DMS 273 (cell line): ENCODE measurements at regions not wholly inside any gene's neighbourhood (a gene's known extent, or its start where the extent isn't known, plus 50 kb on each side); places are given as distances from the start of the nearest gene placed in this dataset.
"Not testable (repeated sequence)": the region's sequence is repeated elsewhere in the genome, so short reads cannot be mapped to it uniquely, and the experiment has no call there.

Source experiments
- DNase-seq: peaks from one replicate; lab custom pipeline; 2025; ENCODE audit not compliant: unreplicated experiment; lab: John Stamatoyannopoulos, UW

DNA sequence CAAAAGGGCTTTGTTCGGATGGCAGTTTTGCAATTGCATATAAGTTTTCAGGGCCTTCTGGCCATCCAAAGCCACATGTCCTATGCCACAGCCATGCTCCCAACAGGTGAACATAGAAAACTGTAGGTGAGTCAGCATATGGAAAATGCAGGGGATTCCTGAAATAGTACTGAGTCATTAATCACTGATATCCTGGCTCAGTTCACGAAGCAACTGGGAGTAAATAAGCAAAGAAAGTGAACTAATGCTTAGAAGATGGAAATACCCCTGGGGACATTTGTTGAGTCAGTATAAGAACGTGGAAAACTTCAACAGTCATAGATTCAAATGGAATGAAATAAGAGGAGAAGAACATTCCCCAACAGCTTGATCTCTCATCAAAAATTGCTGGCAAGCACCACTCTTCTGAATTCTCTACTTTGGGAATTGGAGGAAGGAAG is 148.9 kb upstream of the RUNX1 start:
- no peak for DNase-seq

DNA sequence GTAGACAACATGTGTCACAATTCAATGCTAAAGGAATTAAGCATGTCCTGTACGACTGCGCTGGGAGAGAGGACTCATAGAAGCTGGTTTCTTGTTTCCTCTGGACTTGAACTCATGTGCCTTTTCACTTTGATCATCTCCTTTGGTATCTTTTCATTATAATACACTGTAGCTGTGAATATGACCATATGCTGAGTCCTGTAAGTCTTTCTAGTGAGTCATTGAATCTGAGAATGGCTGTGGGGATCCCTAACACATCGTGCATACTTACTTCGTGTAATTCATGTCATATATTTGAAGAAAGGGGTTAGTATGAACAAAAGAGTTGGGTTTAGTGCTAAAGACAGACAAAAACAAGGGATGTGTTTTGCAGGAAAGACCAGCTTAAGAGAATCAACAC is 148.1 kb upstream of the RUNX1 start:
- DNase-seq, result no peak

DNA sequence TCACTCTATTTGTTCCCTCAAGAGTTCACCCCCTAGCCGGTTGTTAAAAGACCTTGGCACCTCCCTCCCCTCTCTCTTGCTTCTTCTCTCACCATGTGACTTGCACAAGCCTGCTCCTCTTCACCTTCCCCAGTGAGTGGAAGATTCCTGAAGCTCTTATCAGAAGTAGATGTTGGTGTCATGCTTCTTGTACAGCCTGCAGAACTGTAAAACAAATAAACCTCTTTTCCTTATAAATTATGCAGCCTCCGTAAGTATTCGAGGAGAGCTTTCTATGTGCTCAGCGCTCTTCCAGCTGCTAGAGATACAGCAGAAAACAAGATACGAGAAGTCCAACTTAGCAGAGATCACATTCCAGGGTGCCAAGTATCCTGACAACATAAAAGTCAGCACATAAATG is 147.0 kb upstream of the RUNX1 start:
- no peak for DNase-seq

DNA sequence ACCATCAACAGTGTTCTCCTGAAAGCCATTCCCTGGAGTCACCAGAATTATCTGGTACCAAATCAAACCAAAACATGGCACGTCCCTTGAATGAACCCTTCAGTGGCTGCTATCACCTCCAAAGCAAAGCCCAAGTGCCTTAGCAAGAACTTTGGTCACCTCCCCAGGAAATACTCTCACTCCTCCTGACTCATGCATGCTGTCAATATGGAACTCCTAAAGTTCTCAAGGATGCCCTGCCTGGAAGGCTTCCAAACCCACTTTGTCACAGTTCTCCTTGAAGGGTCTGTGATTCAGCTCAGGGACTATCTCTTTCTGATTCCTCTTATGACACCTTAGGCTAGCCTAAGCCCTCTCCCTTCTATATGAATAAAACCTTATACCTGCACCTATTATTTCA is 146.1 kb upstream of the RUNX1 start:
- no peak for DNase-seq

DNA sequence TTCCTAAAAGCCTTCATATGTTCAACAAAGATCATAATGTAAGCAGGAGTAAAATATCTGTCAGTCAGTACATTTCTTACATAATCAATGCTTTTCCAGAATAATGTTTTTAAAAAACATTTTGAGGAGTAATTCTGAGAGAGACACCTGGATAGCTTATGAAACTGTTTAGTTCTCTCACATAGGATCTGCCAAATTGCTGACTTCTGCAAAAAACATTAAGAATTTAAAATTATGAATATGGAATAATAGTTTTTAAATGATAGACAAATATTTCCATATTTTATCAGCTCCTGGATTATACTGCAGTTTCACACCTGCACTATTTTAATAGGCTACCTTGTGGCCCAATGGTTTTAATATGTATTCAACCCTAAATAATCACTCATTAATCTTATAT is 142.7 kb upstream of the RUNX1 start:
- DNase-seq, result no peak

DNA sequence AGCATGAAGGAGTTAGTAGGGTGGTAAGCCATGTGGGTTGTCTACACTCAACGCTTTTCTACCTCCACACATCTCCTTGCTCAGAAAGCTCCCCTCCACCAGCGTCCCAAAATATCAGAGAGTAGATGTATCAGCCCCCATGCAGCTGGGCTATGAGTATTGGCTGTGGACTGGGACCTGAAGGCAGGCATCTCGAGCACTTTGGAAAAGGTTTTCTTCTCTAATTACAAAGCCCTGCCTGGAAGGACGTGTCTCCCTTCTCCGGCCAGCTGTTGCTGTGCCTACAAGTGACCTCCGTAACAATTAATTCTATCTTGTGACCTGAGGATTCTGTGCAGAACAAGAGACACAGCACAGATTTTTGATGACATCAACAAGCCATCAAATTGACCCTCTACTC is 142.0 kb upstream of the RUNX1 start:
- DNase-seq, result no peak

DNA sequence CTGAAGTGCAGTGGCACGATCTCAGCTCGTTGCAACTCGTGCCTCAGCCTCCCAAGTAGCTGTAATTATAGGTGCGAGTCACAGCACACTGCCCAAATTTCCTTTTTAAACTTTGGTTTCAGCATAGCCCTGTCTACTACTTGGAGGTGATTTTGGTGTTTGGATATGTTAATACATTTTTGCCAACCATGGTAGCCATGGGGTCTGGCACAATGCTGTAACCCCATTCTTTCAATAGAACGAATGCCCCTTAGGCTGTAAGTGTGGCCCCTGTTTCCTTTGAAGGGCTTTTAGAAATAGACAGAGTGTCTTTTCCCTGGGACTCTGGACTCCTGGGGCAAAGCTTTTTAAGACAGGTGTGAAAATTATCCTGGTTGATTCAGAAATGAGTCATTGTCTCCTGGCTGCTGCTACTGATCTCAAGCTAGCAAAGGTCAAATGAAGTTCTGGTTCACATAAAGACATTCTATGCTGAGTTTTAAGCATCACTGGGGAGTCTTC is 141.1 kb upstream of the RUNX1 start:
- DNase-seq, result no peak

DNA sequence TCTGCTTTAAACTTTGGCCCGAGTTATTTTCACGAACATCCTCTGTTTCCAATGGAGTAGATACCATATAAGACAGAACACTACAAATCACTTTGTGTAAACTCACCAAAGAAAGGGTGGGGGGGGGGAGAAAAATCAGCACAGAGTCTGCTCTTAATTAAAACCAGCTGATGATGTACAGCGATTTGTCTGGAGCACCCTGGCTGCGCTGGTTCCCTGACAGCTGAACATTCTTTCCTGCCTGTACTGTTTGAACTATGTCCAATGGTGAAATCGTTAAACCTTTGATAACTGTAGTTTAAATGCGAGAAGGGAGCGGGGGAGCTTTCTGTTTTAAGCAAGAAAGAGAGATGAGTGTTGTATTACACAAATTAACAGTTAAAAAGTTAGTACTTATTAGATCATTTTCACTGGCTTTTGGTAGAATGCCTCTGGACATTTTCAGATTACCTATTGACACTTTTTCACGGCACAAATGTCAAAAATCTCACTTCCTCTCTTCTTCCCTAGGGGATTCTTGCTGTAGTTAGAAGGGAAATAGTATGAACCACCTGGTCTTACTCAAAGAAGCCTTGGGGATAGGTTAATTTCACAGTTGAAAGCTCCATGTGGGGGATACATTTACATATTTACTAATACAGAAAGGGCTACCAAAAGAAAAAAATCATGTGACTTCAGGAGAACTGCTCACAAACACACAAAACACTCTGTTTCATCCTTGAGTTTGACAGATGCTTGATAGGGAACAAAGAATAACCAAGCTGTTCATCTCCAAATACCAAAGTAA is 140.2 kb upstream of the RUNX1 start:
- peak; percentile 20 for DNase-seq

DNA sequence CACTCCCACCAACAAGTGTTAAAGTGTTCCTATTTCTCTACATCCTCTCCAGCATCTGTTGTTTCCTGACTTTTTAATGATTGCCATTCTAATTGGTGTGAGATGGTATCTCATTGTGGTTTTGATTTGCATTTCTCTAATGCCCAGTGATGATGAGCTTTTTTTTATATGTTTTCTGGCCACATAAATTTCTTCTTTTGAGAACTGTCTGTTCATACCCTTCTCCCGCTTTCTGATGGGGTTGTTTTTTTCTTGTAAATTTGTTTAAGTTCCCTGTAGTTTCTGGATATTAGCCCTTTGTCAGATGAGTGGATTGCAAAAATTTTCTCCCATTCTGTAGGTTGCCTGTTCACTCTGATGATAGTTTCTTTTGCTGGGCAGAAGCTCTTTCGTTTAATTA is 134.3 kb upstream of the RUNX1 start:
- DNase-seq, result not testable (repeated sequence)

DNA sequence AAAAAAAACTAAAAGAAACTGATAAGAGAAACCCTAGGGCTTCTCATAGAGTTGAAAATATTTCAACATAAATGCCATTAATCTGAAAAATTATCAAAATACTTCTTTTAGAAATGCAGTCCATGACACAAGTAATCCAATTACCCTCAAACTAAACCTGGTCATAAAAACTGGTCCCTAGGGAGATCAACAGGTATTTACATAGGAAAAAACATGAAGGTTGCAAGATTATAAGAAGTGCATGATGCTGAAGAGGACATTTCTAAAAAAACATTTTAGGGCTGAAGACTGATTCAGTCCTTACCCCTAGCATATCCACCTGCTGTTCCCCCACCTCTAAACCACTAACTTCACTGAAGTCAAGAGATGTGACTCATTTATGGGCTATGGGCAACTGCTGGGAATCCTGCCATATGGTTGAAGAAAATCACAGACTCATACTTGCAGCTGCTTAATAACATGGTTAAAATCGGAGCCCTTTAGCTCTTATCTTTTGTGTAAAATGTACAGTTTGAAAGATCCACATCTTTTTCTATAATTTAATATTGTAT is 131.0 kb upstream of the RUNX1 start:
- peak; percentile 50 for DNase-seq

DNA sequence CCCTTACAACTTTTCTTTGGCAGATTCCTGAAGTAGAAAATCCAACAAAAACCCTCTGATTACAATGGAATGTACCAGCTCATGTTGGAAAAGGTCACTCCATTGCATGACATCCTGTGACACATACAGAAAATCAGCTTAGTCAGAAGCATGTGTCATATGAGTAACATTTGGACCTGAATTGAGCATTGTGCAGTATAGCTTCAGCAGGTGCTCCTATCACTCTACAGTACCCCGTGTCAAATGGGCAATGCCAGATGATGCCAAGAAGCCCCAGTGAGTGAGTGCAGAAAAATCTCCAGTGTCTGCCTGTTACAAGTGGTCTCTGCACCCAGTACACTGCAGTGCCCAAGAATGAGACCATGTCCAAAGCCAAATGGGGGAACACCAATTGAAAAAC is 129.7 kb upstream of the RUNX1 start:
- no peak for DNase-seq

DNA sequence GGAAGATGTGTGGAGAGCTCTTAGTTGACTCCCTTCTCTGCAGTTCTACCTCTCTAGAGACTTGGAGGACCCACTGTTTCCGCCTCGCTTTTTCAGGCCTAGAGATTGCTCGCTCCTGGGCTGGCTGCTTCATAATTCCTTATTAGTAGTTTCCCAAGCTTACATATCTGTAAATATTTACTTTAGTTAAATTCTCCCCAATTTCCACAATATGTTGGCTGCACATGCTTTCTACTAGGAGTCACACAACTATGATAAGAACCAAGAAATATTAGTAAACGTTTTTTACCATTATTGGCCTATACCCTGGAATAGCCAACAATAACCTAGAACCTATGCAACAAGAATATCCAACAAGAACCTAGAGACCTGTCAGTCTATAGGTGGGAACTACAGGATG is 129.0 kb upstream of the RUNX1 start:
- DNase-seq, result no peak

DNA sequence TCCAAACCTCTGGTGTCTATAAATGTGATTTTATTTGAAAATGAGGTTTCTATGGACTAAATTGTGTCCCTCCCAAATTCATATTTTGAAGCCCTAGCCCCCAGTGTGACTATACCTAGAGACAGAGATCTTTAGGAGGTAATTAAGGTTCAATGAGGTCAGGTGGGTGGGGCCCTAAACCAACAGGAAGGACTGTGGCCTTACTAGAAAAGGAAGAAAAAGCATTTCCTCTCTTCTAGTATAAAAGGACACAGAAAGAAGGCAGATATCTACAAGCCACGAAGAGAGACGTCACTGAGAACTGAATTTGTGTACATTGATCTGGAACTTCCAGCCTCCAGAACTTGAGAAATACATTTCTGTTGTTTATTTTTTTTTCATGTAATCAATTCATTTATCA is 123.1 kb upstream of the RUNX1 start:
- DNase-seq, result no peak

DNA sequence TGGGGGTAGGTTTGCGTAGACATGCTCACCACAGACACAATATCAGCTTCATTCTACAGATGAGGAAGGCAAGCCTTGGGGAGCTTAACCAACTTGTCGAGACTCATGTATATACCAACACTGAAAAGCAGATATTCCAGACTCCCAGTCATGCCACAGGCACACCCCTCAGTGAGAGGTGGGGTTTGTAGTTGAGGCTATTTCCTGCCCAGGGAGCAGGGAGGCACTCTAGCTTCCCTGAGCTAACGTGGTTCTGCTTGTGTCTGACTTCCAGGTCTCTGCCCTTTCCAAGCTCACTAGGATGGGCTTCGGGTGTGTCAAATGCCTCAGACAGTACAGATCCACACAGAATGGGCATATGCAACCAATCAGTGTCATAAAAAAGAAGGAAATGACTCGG is 122.3 kb upstream of the RUNX1 start:
- no peak for DNase-seq

DNA sequence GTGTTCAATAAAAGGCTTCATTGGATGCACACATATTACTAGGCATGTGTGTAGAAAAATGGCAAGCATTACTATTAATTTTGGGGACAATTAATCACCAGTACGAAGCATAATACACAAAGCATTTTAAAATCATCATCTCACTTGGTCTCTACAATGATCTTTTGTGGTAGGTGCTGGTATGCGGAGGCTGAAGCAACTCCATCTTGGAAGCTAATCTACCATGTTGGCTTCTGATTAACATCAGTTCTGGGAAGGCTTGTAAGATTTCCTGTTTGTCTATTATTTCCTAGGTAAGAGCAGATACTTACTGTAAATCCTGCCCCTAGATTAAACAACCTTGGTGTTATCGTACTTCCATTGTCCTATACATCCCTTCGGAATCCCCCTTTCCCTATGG is 121.7 kb upstream of the RUNX1 start:
- no peak for DNase-seq

DNA sequence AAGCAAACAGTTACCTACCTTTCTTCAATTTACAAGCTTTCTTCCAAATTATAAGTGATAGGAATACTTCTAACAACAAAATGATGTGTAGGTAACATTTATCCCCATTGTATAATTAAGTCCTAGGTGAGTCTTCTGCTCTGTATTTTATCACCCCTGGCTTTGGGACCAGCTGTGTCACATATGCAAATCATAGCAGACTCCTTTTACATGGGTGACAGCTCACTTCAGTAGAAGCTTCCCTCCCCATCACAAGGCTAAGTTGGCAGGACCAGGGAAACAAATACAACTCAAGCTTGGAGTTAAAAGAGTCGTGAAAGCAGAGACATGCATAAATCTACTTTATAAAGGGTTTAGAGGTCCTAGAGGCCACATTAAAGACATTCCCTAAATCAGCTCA is 121.1 kb upstream of the RUNX1 start:
- DNase-seq, result no peak

DNA sequence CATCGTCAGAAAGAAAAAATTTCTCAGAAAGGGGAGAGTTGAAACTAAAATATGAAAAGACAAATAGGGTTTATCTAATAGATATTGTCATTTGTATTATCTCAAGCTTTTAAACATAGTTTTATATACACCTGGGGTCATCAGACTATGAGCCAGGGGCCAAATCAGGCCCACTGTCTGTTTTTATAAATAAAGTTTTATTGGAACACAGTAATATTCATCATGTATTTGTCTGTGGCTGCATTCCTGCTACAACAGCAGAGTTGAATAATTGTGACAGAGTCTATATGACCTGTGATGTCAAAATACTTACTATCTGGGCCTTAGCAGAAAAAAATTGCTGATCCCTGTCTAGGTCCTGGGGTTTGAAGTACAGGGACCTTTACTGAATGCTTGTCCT is 120.5 kb upstream of the RUNX1 start:
- DNase-seq, result no peak

DNA sequence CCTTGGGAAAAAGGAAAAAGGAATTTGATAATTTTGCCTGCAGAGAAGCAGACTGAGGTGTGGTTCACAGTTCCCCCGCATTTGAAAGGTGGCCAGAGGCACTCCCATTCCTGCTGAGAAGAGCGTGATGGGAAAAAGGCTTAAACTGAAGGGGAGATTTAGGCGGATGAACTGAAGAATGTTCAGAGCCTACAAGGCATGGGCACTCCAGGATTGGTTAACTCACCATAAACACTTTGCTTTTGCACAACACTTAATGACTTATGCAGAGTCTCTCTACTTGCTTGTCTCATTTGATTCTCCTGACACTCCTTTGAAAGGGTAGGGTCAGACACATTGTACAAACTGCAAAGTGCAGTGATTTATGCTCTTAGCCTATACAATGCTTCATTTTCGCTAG is 119.6 kb upstream of the RUNX1 start:
- DNase-seq, result no peak

DNA sequence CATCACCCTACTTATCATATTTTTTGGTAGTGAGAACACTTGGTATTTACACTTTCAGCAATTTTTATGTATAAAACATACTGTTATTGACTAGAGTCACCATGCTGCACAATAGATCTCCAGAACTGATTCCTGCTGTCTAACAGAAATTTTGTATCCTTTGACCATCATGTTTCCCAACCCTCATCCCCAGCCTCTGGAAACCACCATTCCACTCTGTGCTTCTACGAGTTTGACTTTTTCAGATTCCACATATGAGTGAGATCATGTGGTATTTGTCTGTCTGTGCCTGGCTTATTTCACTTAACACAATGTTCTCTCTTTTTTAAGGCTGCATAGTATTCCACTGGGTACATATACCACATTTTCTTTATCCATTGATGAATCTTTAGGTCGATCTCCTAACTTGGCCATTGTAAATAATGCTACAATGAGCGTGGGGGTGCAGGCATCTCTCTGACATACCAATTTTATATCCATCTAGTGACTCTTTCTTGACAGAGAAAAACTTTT is 115.9 kb upstream of the RUNX1 start:
- no peak for DNase-seq

DNA sequence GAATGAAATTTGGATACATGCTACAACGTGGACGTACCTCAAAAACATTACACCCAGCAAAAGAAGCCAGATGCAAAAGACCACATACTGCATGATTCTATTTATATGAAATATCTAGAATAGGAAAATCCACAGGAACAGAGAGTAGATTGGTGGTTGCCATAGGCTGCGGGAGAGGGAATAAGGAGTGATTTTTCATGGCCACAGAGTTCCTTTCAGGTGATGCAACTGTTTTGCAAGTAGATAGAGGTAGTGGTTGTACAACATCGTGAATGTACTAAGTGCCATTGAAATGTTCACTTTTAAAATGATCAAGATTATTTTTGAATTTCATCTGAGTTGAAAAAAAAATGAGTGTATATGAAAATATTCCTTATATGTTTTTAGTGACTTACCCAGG is 115.3 kb upstream of the RUNX1 start:
- DNase-seq, result no peak

DNA sequence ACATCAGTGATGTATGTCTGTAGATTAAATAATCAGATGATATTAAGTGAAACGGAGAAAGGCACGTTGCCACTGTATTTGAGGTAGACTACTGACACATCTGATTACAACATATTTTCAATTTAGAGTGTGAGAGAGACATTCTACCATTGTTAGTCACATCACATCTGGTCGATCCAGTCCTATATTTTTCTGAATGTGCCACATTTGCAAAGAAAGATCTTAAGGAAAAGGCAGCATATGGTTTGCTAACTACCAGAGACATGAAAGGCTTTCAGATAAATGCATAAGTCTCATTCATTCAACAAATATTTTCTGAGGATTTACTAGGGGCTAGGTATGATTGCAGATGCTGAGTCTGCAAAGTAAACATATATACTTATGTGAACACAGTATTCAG is 114.3 kb upstream of the RUNX1 start:
- no peak for DNase-seq

DNA sequence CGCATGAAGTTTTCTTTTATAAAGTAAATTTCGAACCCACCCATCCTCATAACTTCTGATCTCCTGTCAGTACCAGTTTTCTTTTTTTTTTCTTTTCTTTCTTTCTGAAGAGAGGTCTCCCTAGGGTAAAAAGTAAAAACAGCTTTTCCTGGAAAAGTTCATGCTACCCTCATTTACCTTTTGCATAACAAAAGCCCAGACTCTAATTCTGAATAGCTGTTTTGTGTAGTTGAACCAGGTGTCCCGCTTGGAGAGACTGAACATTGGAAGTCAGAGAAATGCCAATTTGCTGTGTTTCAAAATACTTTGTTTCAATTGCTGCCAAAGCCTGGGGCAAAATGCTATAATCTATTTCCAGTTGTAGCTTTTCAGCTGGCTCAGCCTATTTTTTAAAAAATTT is 113.7 kb upstream of the RUNX1 start:
- DNase-seq, result no peak

DNA sequence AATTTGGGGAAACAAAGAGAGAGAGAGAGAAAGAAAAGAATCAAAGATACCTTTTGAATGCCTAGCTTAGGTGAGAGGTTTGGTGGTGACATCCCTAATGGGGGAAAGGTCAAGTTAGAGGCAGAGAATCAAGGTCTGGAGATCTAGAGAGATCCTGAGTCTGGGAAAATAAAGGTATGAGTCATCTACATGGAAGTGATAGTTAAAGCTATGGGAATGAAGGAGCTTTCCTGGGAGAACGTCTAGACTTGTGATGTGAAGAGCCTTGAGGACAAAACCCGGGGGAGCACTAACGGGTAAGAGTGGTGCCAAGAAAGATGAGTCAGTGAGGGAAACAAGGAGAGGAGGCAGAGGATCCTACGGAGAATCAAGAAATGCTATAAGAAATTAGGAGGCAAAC is 110.8 kb upstream of the RUNX1 start:
- DNase-seq, result no peak
